Vagina (tissue), 2 donors: ENCODE measurements at regions not wholly inside any gene's neighbourhood (a gene's known extent, or its start where the extent isn't known, plus 50 kb on each side); places are given as distances from the start of the nearest gene placed in this dataset.

Experiments
- POLR2A ChIP-seq, 2 donors: fragments of 450-650 bp; IDR thresholded peaks; one replicate each; pipeline ENCODE4 v1.6.1; 2017; ENCODE audit warnings: antibody characterized with exemption in 2 of 2, mild to moderate bottlenecking in 2 of 2, moderate library complexity in 2 of 2
- POLR2AphosphoS5 ChIP-seq, 2 donors: sonication (generic); formaldehyde crosslinking; IDR thresholded peaks; one replicate each; pipeline ENCODE4 v1.9.0; 2017; ENCODE audit warnings: antibody characterized with exemption in 2 of 2, mild to moderate bottlenecking in 2 of 2, low read depth in 1 of 2; ENCODE audit not compliant: insufficient read depth in 1 of 2
- TF ChIP-seq, protein P1 (sequence below), 3 experiments: fragments of 450-650 bp in 2 of 3; fragments of 200-600 bp in 1 of 3; sonication (generic) in 1 of 3; IDR thresholded peaks; one replicate each; pipeline ENCODE4 v1.5.1; 2017 to 2019; ENCODE audit warnings: antibody characterized with exemption in 3 of 3, mild to moderate bottlenecking in 2 of 3, moderate library complexity in 2 of 3

DNA sequence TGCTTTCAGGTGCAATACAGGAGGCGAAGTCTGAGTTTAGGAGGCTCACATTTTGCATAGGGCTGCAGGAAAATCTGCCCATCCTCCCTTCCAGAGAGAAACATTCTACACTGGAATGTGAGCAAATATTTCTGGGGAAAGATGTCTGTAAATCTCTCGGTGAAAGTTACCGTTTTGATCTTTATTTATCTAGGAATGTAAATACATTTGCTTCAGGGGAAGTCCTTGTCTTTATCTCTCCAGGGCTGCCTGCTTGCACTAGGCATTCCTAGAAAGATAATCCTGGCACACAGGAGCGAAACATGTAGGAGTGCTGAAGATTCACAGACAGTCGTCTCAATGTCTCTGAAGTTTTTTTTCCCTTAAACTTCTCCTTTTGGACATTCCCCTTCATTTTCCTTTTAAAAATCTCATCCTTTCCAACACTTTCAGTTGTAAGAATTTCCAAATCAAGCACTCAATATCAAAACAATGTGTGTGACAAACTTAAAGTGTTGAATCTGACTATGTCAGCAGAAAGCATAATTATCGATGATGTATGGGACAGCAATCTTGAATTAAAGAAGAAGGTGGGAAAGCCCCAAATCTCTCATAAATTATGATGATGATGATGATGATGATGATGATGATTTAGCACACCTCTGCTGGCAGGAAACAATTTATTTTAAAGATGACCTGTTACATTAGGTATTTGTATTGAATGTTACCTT, 113.4 kb upstream of the RESF1 start:
- TF ChIP-seq, protein P1, sequence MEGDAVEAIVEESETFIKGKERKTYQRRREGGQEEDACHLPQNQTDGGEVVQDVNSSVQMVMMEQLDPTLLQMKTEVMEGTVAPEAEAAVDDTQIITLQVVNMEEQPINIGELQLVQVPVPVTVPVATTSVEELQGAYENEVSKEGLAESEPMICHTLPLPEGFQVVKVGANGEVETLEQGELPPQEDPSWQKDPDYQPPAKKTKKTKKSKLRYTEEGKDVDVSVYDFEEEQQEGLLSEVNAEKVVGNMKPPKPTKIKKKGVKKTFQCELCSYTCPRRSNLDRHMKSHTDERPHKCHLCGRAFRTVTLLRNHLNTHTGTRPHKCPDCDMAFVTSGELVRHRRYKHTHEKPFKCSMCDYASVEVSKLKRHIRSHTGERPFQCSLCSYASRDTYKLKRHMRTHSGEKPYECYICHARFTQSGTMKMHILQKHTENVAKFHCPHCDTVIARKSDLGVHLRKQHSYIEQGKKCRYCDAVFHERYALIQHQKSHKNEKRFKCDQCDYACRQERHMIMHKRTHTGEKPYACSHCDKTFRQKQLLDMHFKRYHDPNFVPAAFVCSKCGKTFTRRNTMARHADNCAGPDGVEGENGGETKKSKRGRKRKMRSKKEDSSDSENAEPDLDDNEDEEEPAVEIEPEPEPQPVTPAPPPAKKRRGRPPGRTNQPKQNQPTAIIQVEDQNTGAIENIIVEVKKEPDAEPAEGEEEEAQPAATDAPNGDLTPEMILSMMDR (IDR thresholded peaks at IDR 0.05): no peak
- TF ChIP-seq POLR2AphosphoS5 (IDR thresholded peaks at IDR 0.05; ENCODE audit: insufficient read depth in 1 of 2, low read depth in 1 of 2) (no peak), POLR2A (IDR thresholded peaks at IDR 0.05) (no peak)
